ENCODE measurements at regions not wholly inside any gene's neighbourhood (a gene's known extent, or its start where the extent isn't known, plus 50 kb on each side); places are given as distances from the start of the nearest gene placed in this dataset.
A peak's percentile ranks its signal among the peaks of the same experiment; 100 is the strongest.

GRCh38 chr2:156864325-156864724 lies 393.2 kb upstream of the GALNT5 start:
- WGBS, 2 donors: 63 to 77% methylated on average over 2 of the region's 2 CpGs
- H3K27ac ChIP-seq (ENCODE audit: low read depth in 1 of 2, low read length in 1 of 2): no peak overlapping the region
- H3K27me3 ChIP-seq (ENCODE audit: control insufficient read depth in 3 of 3, insufficient read depth in 3 of 3, low read length in 2 of 3): no peaks in the 10 kb centered on the region
- ATAC-seq (ENCODE audit: insufficient read depth, low FRiP score) (no peak), DNase-seq (peak in 1 of 3 donors; percentile 6)
- H3K9me3 ChIP-seq (ENCODE audit: control insufficient read depth in 4 of 4, insufficient read depth in 3 of 4, low read length in 3 of 4): no peaks in the 10 kb centered on the region
- H3K36me3 ChIP-seq (ENCODE audit: control insufficient read depth in 4 of 4, insufficient read depth in 4 of 4, low read length in 4 of 4): no peaks in the 10 kb centered on the region
- no peak for TF ChIP-seq CTCF (IDR thresholded peaks at IDR 0.05; ENCODE audit: control extremely low read depth, extremely low read depth)
- H3K9ac ChIP-seq (ENCODE audit: insufficient read depth in 1 of 2, low read length in 2 of 2): no peak overlapping the region
- H3K4me3 ChIP-seq: no peak overlapping the region
- H3K4me1 ChIP-seq (ENCODE audit: control insufficient read depth in 5 of 5, insufficient read depth in 5 of 5, low read length in 5 of 5): no peaks in the 10 kb centered on the region

- Histone ChIP-seq H3K27ac (ENCODE audit: low read depth in 1 of 2, low read length in 1 of 2) (no peak overlapping the region), H3K27me3 (ENCODE audit: control insufficient read depth in 3 of 3, insufficient read depth in 3 of 3, low read length in 2 of 3) (no peaks in the 10 kb centered on the region), H3K9ac (ENCODE audit: insufficient read depth in 1 of 2, low read length in 2 of 2) (no peak overlapping the region), H3K9me3 (ENCODE audit: control insufficient read depth in 4 of 4, insufficient read depth in 3 of 4, low read length in 3 of 4) (no peaks in the 10 kb centered on the region), H3K4me1 (ENCODE audit: control insufficient read depth in 5 of 5, insufficient read depth in 5 of 5, low read length in 5 of 5) (no peaks in the 10 kb centered on the region), H3K36me3 (ENCODE audit: control insufficient read depth in 4 of 4, insufficient read depth in 4 of 4, low read length in 4 of 4) (no peaks in the 10 kb centered on the region), H3K4me3 (no peak overlapping the region)
- DNase-seq (no peak), ATAC-seq (ENCODE audit: insufficient read depth, low FRiP score) (no peak)
- no peak for TF ChIP-seq CTCF (IDR thresholded peaks at IDR 0.05; ENCODE audit: control extremely low read depth, extremely low read depth)
- 81 to 85% methylated on average over 6 of the region's 6 CpGs for WGBS, 2 donors
These were observed 392.8 kb upstream of the GALNT5 start for GRCh38 chr2:156864753-156865152.

- no peaks in the 10 kb centered on the region for H3K27me3 ChIP-seq (ENCODE audit: control insufficient read depth in 3 of 3, insufficient read depth in 3 of 3, low read length in 2 of 3)
- no peak overlapping the region for H3K4me3 ChIP-seq
- H3K4me1 ChIP-seq (ENCODE audit: control insufficient read depth in 5 of 5, insufficient read depth in 5 of 5, low read length in 5 of 5): no peaks in the 10 kb centered on the region
- TF ChIP-seq CTCF (IDR thresholded peaks at IDR 0.05; ENCODE audit: control extremely low read depth, extremely low read depth): no peak
- DNase-seq (no peak), ATAC-seq (ENCODE audit: insufficient read depth, low FRiP score) (no peak)
- 87 to 93% methylated on average over 2 of the region's 2 CpGs for WGBS, 2 donors
- H3K36me3 ChIP-seq (ENCODE audit: control insufficient read depth in 4 of 4, insufficient read depth in 4 of 4, low read length in 4 of 4): no peaks in the 10 kb centered on the region
- H3K9ac ChIP-seq (ENCODE audit: insufficient read depth in 1 of 2, low read length in 2 of 2): no peak overlapping the region
- H3K27ac ChIP-seq (ENCODE audit: low read depth in 1 of 2, low read length in 1 of 2): no peak overlapping the region
- no peaks in the 10 kb centered on the region for H3K9me3 ChIP-seq (ENCODE audit: control insufficient read depth in 4 of 4, insufficient read depth in 3 of 4, low read length in 3 of 4)
These were observed 390.3 kb upstream of the GALNT5 start for GRCh38 chr2:156867201-156867600.

- DNase-seq (no peak), ATAC-seq (ENCODE audit: insufficient read depth, low FRiP score) (no peak)
- Histone ChIP-seq H3K9ac (ENCODE audit: insufficient read depth in 1 of 2, low read length in 2 of 2) (no peak overlapping the region), H3K4me1 (ENCODE audit: control insufficient read depth in 5 of 5, insufficient read depth in 5 of 5, low read length in 5 of 5) (no peaks in the 10 kb centered on the region), H3K4me3 (no peak overlapping the region), H3K27ac (ENCODE audit: low read depth in 1 of 2, low read length in 1 of 2) (no peak overlapping the region), H3K9me3 (ENCODE audit: control insufficient read depth in 4 of 4, insufficient read depth in 3 of 4, low read length in 3 of 4) (no peaks in the 10 kb centered on the region), H3K36me3 (ENCODE audit: control insufficient read depth in 4 of 4, insufficient read depth in 4 of 4, low read length in 4 of 4) (no peaks in the 10 kb centered on the region), H3K27me3 (ENCODE audit: control insufficient read depth in 3 of 3, insufficient read depth in 3 of 3, low read length in 2 of 3) (no peaks in the 10 kb centered on the region)
- 51 to 54% methylated on average over 3 of the region's 3 CpGs for WGBS, 2 donors
- TF ChIP-seq CTCF (IDR thresholded peaks at IDR 0.05; ENCODE audit: control extremely low read depth, extremely low read depth): no peak
These were observed 382.8 kb upstream of the GALNT5 start for GRCh38 chr2:156874707-156875106.

All from lung (tissue), 11 donors.